ENCODE measurements at regions not wholly inside any gene's neighbourhood (a gene's known extent, or its start where the extent isn't known, plus 50 kb on each side); places are given as distances from the start of the nearest gene placed in this dataset.

DNA sequence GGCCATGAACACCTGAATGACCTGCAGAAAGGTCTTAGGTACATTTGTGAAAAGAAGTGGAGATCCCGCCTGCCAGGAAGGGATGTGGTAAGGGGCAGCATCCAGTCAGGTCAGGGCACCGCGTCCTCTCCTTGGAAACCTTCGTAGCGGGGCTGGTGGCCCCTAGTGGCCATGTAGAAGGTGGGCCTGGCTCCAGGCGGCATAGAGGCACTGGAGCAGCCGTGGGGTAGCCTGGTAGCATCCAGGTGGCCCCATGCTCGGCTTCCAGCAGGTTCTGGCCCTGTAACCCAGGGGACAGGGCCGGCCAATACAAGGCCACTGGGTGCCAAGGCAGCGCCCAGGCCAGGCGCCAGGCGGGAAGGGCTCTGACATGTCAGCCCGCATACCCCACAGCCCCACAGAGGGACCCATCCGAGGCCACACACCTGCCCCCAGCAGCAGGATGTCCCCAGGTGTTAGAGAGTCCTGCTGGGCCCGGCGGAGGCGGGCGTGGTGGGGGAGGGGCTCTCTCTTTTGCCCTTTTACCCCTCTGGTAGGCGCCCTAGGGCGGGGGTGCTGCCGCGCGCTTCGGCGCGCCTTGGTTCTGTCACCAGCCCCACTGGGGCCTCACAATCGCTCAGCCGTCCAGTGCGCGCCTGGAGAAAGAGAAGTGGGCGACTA is 58.3 kb upstream of the SPATA31E1 start:
- no peak for DNase-seq

DNA sequence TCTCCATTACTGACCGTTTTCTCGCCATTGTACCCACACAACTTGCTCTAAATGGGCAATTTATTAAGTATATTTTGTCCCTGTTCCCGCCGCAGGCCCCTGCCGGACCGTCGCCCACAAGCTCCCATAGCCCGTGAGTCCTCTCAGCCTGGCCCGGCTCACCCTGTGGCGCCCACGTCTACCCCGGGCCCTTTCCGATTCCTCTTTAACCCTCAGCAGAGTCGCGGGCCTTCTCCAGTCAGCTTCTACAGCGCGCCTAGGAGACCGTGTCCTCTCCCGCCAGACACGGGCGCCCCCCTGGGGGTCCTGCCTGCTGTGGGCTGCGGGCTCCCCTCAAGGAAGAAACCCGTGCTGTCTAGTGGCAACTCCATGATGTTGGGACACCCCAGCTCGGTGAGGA is 57.8 kb upstream of the SPATA31E1 start:
- no peak for DNase-seq

- no peak for DNase-seq
These were observed 56.3 kb upstream of the SPATA31E1 start for GRCh38 chr9:87826331-87826730.

DNA sequence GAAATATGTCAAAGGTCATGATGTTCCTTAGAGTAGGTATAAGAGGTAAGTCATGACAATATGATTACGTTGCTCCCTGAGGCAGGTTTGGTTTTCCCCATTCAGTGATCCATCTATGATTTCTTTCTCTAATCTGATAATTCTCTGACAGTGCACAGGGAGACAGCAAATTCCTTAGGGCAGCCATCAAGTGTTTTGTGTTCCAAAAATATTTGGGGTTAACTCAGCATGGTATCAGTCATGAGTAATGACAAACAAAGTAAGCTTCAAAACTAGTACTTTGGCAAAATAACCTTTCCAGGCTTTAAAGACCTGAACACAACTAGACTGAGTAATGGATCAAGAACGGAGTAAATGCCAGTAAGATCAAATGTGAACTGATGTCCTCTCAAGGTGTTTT is 55.3 kb upstream of the SPATA31E1 start:
- no peak for DNase-seq

DNA sequence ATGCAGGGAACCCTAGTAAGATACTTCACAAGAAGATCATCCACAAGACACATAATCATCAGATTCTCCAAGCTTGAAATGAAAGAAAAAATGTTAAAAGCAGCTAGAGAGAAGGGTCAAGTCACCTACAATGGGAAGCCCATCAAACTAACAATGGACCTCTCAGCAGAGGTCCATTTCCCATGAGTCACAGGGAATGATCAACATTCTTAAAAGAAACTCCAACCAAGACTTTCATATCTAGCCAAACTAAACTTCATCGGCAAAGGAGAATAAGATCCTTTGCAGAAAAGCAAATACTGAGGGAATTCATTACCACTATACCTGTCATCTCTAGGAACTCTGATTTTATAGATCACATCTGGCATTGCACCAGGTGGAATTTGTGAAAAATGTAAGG is 52.9 kb upstream of the SPATA31E1 start:
- DNase-seq, result no peak

- no peak for DNase-seq
These were observed 52.2 kb upstream of the SPATA31E1 start for GRCh38 chr9:87830446-87830845.

GRCh38 chr9:87831159-87831558 is 51.5 kb upstream of the SPATA31E1 start:
- no peak for DNase-seq
